Sigmoid colon (tissue), 6 donors: ENCODE measurements at regions not wholly inside any gene's neighbourhood (a gene's known extent, or its start where the extent isn't known, plus 50 kb on each side); places are given as distances from the start of the nearest gene placed in this dataset.

Source experiments
- DNase-seq: peaks from one replicate; pipeline ENCODE4 v3.0.0-alpha.2; 2019
- H3K27ac ChIP-seq, 4 donors: fragments of 200-600 bp; sonication (generic); one replicate each; pipeline ENCODE4 v1.5.1; 2016 to 2019; ENCODE audit warnings: mild to moderate bottlenecking in 1 of 4
- H3K27me3 ChIP-seq, 3 donors: fragments of 200-600 bp; sonication (generic); one replicate each; pipeline ENCODE4 v1.5.1; 2019; ENCODE audit warnings: mild to moderate bottlenecking in 1 of 3
- H3K36me3 ChIP-seq, 4 donors: fragments of 200-600 bp; sonication (generic); one replicate each; pipeline ENCODE4 v1.5.1; 2016 to 2019
- H3K4me1 ChIP-seq, 4 donors: fragments of 200-600 bp; sonication (generic); one replicate each; pipeline ENCODE4 v1.5.1; 2017 to 2019
- H3K4me3 ChIP-seq, 4 donors: fragments of 200-600 bp; sonication (generic); one replicate each; pipeline ENCODE4 v1.5.1; 2017 to 2019; ENCODE audit warnings: mild to moderate bottlenecking in 2 of 4, moderate library complexity in 1 of 4
- H3K9me3 ChIP-seq, 4 donors: fragments of 200-600 bp in 3 of 4; sonication (generic) in 3 of 4; one replicate each; pipeline versions ENCODE4 v1.5.1 to v1.6.1; 2013 to 2019
- EP300 ChIP-seq, 4 donors: sonication (generic); formaldehyde crosslinking; IDR thresholded peaks; one replicate each; pipeline ENCODE4 v1.6.1; 2017; ENCODE audit warnings: antibody characterized with exemption in 4 of 4
- POLR2A ChIP-seq, 2 donors: fragments of 450-650 bp; IDR thresholded peaks; one replicate each; pipeline ENCODE4 v1.6.1; 2016; ENCODE audit warnings: antibody characterized with exemption in 2 of 2, mild to moderate bottlenecking in 2 of 2, moderate library complexity in 2 of 2
- POLR2AphosphoS5 ChIP-seq, 4 donors: sonication (generic); formaldehyde crosslinking; IDR thresholded peaks; one replicate each; pipeline ENCODE4 v1.6.1; 2017; ENCODE audit warnings: antibody characterized with exemption in 4 of 4
- WGBS, 2 donors: extraction: QIAGEN DNeasy Blood & Tissue Kit; methylation state at CpG; one replicate each; pipeline ENCODE4 v1.1.7; 2013; 5-methylcytosine and 5-hydroxymethylcytosine counted together
- intact Hi-C: fragments of 100-400 bp; cut with DNase I; formaldehyde crosslinking; loops from one replicate; pipeline ENCODE4 v1.15.1; 2023
- TF ChIP-seq, protein P1 (sequence below), 4 experiments: fragments of 450-650 bp in 3 of 4; fragments of 200-600 bp in 1 of 4; IDR thresholded peaks; one replicate each; pipeline ENCODE4 v1.5.1; 2016 to 2019; ENCODE audit warnings: antibody characterized with exemption in 4 of 4, mild to moderate bottlenecking in 3 of 4, moderate library complexity in 2 of 4
- donor health status: healthy with polysubstance abuse.
- donor health status: healthy.

GRCh38 chr18:29321561-29321960 lies 1144.6 kb upstream of the CDH2 start:
- Histone ChIP-seq H3K4me1 (no peaks in the 10 kb centered on the region), H3K4me3 (no peak overlapping the region), H3K27me3 (no peaks in the 10 kb centered on the region), H3K9me3 (no peaks in the 10 kb centered on the region), H3K36me3 (no peaks in the 10 kb centered on the region), H3K27ac (no peak overlapping the region)
- no peak for TF ChIP-seq POLR2A (IDR thresholded peaks at IDR 0.05)
- TF ChIP-seq, protein P1, sequence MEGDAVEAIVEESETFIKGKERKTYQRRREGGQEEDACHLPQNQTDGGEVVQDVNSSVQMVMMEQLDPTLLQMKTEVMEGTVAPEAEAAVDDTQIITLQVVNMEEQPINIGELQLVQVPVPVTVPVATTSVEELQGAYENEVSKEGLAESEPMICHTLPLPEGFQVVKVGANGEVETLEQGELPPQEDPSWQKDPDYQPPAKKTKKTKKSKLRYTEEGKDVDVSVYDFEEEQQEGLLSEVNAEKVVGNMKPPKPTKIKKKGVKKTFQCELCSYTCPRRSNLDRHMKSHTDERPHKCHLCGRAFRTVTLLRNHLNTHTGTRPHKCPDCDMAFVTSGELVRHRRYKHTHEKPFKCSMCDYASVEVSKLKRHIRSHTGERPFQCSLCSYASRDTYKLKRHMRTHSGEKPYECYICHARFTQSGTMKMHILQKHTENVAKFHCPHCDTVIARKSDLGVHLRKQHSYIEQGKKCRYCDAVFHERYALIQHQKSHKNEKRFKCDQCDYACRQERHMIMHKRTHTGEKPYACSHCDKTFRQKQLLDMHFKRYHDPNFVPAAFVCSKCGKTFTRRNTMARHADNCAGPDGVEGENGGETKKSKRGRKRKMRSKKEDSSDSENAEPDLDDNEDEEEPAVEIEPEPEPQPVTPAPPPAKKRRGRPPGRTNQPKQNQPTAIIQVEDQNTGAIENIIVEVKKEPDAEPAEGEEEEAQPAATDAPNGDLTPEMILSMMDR (IDR thresholded peaks at IDR 0.05): no peak
- TF ChIP-seq POLR2AphosphoS5 (IDR thresholded peaks at IDR 0.05): no peak
- no peak for TF ChIP-seq EP300 (IDR thresholded peaks at IDR 0.05)
- WGBS, 2 donors: 72 to 91% methylated on average over 1 of the region's 1 CpG
- intact Hi-C loops: no loop called here
- DNase-seq: no peak

- DNase-seq: no peak
- H3K27ac ChIP-seq: no peak overlapping the region
- no peaks in the 10 kb centered on the region for H3K27me3 ChIP-seq
- no peaks in the 10 kb centered on the region for H3K4me1 ChIP-seq
- no peaks in the 10 kb centered on the region for H3K9me3 ChIP-seq
- H3K36me3 ChIP-seq: no peaks in the 10 kb centered on the region
- TF ChIP-seq POLR2A (IDR thresholded peaks at IDR 0.05) (no peak), EP300 (IDR thresholded peaks at IDR 0.05) (no peak), POLR2AphosphoS5 (IDR thresholded peaks at IDR 0.05) (no peak)
- TF ChIP-seq, protein P1 (IDR thresholded peaks at IDR 0.05): no peak
- no peak overlapping the region for H3K4me3 ChIP-seq
- intact Hi-C loops: no loop called here
- WGBS, 2 donors: 67 to 78% methylated on average over 1 of the region's 1 CpG
Measured at GRCh38 chr18:29313312-29313711, 1136.4 kb upstream of the CDH2 start.

GRCh38 chr18:29311580-29311979 lies 1134.7 kb upstream of the CDH2 start:
- TF ChIP-seq POLR2AphosphoS5 (IDR thresholded peaks at IDR 0.05): no peak
- no peak for TF ChIP-seq EP300 (IDR thresholded peaks at IDR 0.05)
- no peak for TF ChIP-seq POLR2A (IDR thresholded peaks at IDR 0.05)
- TF ChIP-seq, protein P1 (IDR thresholded peaks at IDR 0.05): no peak
- H3K9me3 ChIP-seq: no peaks in the 10 kb centered on the region

DNA sequence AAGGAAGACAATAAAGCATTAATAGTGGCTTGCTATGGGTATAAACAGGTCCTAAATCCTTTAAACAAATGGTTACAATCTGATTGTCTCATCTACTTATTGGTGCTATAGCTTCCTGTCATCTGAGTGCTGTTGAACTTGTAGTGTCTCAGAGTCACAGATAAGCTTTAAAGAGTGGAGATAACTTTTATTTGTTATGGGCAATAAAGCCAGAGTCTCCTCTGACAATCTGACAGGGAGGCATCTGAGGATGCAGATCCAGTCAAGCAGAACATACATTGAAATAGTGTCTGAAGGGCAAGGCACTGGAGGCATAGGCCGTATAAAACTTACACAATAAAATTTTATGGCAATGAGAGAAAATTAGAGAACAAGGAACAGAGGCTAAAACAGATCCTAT lies 1132.4 kb upstream of the CDH2 start:
- H3K27ac ChIP-seq: no peak overlapping the region
- TF ChIP-seq POLR2AphosphoS5 (IDR thresholded peaks at IDR 0.05) (no peak), EP300 (IDR thresholded peaks at IDR 0.05) (no peak), POLR2A (IDR thresholded peaks at IDR 0.05) (no peak)
- TF ChIP-seq, protein P1 (IDR thresholded peaks at IDR 0.05): no peak
- 20 to 41% methylated on average over 1 of the region's 1 CpG for WGBS, 2 donors
- no peaks in the 10 kb centered on the region for H3K27me3 ChIP-seq
- no peak overlapping the region for H3K4me3 ChIP-seq
- DNase-seq: no peak
- H3K4me1 ChIP-seq: peaks cover 0 to 3% (median 0%) of the 10 kb centered on the region in 4 donors
- no peaks in the 10 kb centered on the region for H3K9me3 ChIP-seq
- intact Hi-C loops: no loop called here
- no peaks in the 10 kb centered on the region for H3K36me3 ChIP-seq

More at GRCh38 chr18:29311580-29311979, 1134.7 kb upstream of the CDH2 start:
- intact Hi-C loops: no loop called here
- Histone ChIP-seq H3K27me3 (no peaks in the 10 kb centered on the region), H3K4me1 (peaks cover 0 to 3% (median 0%) of the 10 kb centered on the region in 4 donors), H3K27ac (no peak overlapping the region), H3K4me3 (no peak overlapping the region), H3K36me3 (no peaks in the 10 kb centered on the region)
- DNase-seq: no peak
- 89 to 90% methylated on average over 2 of the region's 2 CpGs for WGBS, 2 donors

- WGBS, 2 donors: 79 to 91% methylated on average over 1 of the region's 1 CpG
- no peak for DNase-seq
- H3K27me3 ChIP-seq: no peaks in the 10 kb centered on the region
- H3K36me3 ChIP-seq: no peaks in the 10 kb centered on the region
- no peak overlapping the region for H3K27ac ChIP-seq
- H3K4me3 ChIP-seq: no peak overlapping the region
- H3K9me3 ChIP-seq: no peaks in the 10 kb centered on the region
- no peak for TF ChIP-seq EP300 (IDR thresholded peaks at IDR 0.05)
- TF ChIP-seq, protein P1 (IDR thresholded peaks at IDR 0.05): no peak
- no peak for TF ChIP-seq POLR2A (IDR thresholded peaks at IDR 0.05)
- no peak for TF ChIP-seq POLR2AphosphoS5 (IDR thresholded peaks at IDR 0.05)
- intact Hi-C loops: no loop called here
- peaks cover 0 to 3% (median 0%) of the 10 kb centered on the region in 4 donors for H3K4me1 ChIP-seq
Measured at GRCh38 chr18:29307982-29308381, 1131.1 kb upstream of the CDH2 start.
